ENCODE measurements at regions not wholly inside any gene's neighbourhood (a gene's known extent, or its start where the extent isn't known, plus 50 kb on each side); places are given as distances from the start of the nearest gene placed in this dataset.

DNA sequence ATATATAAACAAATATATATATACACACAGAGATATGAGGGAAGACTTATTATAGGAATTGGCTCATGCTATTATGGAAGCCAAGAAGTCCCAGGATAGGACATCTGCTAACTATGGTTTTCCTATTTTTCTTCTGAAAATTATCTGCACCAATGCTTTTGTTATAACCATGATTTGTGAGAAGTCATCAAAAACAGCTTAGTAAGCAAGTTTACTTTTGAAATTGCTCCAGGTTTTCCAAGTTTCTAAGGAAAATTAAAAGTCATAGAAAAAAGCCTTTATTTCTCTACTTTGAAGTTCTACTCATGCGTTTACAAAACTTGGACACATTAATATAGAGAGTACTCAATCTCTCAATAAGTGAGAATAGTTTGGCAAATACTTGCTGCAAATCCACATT lies 213.1 kb downstream of the TRAM1L1 start:
- Histone ChIP-seq H3K36me3 (ENCODE audit: control insufficient read depth in 1 of 2, insufficient read depth in 2 of 2, low read length in 2 of 2) (no peaks in the 10 kb centered on the region), H3K9me3 (ENCODE audit: control insufficient read depth in 1 of 2, low read length in 2 of 2) (no peaks in the 10 kb centered on the region), H3K27me3 (ENCODE audit: low read depth, low read length) (no peaks in the 10 kb centered on the region), H3K4me1 (ENCODE audit: control insufficient read depth in 1 of 2, insufficient read depth in 2 of 2, low read length in 2 of 2) (no peaks in the 10 kb centered on the region), H3K27ac (ENCODE audit: low read length) (no peak overlapping the region), H3K4me3 (ENCODE audit: low read depth in 1 of 2, low read length in 2 of 2) (no peak overlapping the region)

- no peaks in the 10 kb centered on the region for H3K27me3 ChIP-seq (ENCODE audit: low read depth, low read length)
- no peak overlapping the region for H3K27ac ChIP-seq (ENCODE audit: low read length)
- no peaks in the 10 kb centered on the region for H3K9me3 ChIP-seq (ENCODE audit: control insufficient read depth in 1 of 2, low read length in 2 of 2)
- no peaks in the 10 kb centered on the region for H3K36me3 ChIP-seq (ENCODE audit: control insufficient read depth in 1 of 2, insufficient read depth in 2 of 2, low read length in 2 of 2)
- H3K4me3 ChIP-seq (ENCODE audit: low read depth in 1 of 2, low read length in 2 of 2), result no peak overlapping the region
- H3K4me1 ChIP-seq (ENCODE audit: control insufficient read depth in 1 of 2, insufficient read depth in 2 of 2, low read length in 2 of 2), result no peaks in the 10 kb centered on the region
Observed at GRCh38 chr4:116870686-116871085, 214.7 kb downstream of the TRAM1L1 start.

DNA sequence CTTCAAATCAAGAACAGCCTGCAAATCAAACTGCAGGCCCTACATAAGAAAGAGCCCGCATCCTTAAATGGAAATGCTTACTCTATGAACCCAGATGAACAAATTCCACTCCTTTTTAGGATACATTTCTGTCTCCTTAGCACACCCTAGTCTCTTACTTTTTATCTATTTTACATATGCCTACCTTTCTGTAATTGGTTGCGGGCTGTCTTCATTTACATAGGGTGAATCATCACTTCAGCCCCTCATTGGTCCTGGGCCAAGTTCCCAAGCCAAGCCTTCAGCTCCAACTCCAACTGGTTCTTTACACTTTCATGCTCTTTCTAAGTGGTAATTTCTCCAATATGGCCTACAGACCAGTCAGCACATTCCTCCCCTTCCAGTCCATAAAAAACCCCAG lies 219.3 kb downstream of the TRAM1L1 start:
- Histone ChIP-seq H3K4me1 (ENCODE audit: control insufficient read depth in 1 of 2, insufficient read depth in 2 of 2, low read length in 2 of 2) (no peaks in the 10 kb centered on the region), H3K4me3 (ENCODE audit: low read depth in 1 of 2, low read length in 2 of 2) (no peak overlapping the region), H3K27me3 (ENCODE audit: low read depth, low read length) (no peaks in the 10 kb centered on the region), H3K36me3 (ENCODE audit: control insufficient read depth in 1 of 2, insufficient read depth in 2 of 2, low read length in 2 of 2) (no peaks in the 10 kb centered on the region), H3K9me3 (ENCODE audit: control insufficient read depth in 1 of 2, low read length in 2 of 2) (no peaks in the 10 kb centered on the region), H3K27ac (ENCODE audit: low read length) (no peak overlapping the region)

DNA sequence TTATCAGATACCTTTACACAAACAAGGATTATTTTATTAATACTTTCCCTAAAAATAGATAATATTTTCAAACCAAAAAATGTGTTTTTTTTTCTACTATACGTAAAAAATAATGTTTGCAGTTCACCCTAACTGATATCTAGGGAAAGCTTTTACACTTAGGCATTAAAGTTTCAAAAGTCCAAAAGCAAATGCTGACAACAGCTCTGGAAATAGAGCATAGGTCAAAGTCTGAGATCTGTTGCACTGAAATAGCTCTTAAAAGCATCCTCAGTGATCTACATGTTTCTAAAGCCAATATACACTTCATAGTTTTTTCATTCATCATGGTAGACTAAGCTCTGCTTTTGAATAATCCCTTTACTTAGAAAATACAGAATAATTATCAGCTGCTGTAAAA lies 222.8 kb downstream of the TRAM1L1 start:
- Histone ChIP-seq H3K27me3 (ENCODE audit: low read depth, low read length) (no peaks in the 10 kb centered on the region), H3K4me1 (ENCODE audit: control insufficient read depth in 1 of 2, insufficient read depth in 2 of 2, low read length in 2 of 2) (no peaks in the 10 kb centered on the region), H3K4me3 (ENCODE audit: low read depth in 1 of 2, low read length in 2 of 2) (no peak overlapping the region), H3K36me3 (ENCODE audit: control insufficient read depth in 1 of 2, insufficient read depth in 2 of 2, low read length in 2 of 2) (no peaks in the 10 kb centered on the region), H3K27ac (ENCODE audit: low read length) (no peak overlapping the region), H3K9me3 (ENCODE audit: control insufficient read depth in 1 of 2, low read length in 2 of 2) (no peaks in the 10 kb centered on the region)

- no peak overlapping the region for H3K4me3 ChIP-seq (ENCODE audit: low read depth in 1 of 2, low read length in 2 of 2)
Observed at GRCh38 chr4:116860891-116861290, 224.5 kb downstream of the TRAM1L1 start.

DNA sequence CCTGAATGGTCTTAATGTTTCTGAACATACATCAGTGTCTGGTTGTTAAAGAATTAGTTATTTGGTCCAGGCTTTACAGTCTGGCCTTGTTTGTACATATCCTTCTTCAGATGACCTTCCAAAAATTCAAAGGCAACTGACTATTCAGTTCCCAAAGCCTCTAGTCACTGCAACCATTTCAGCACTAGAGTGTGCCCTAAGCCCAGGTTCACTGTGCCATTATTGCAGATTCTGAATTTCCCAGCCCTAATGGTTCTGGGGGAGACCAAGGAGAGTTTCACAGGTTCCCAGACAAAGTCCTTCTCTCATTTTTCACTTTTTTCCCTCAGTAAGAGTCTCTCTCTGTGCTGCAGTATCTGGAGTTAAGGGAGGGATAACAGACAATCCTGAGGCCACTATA lies 235.8 kb downstream of the TRAM1L1 start:
- H3K9me3 ChIP-seq (ENCODE audit: control insufficient read depth in 1 of 2, low read length in 2 of 2), result no peaks in the 10 kb centered on the region

More at GRCh38 chr4:116860891-116861290, 224.5 kb downstream of the TRAM1L1 start:
- no peaks in the 10 kb centered on the region for H3K9me3 ChIP-seq (ENCODE audit: control insufficient read depth in 1 of 2, low read length in 2 of 2)
- no peak overlapping the region for H3K27ac ChIP-seq (ENCODE audit: low read length)
- no peaks in the 10 kb centered on the region for H3K27me3 ChIP-seq (ENCODE audit: low read depth, low read length)
- no peaks in the 10 kb centered on the region for H3K4me1 ChIP-seq (ENCODE audit: control insufficient read depth in 1 of 2, insufficient read depth in 2 of 2, low read length in 2 of 2)
- no peaks in the 10 kb centered on the region for H3K36me3 ChIP-seq (ENCODE audit: control insufficient read depth in 1 of 2, insufficient read depth in 2 of 2, low read length in 2 of 2)

DNA sequence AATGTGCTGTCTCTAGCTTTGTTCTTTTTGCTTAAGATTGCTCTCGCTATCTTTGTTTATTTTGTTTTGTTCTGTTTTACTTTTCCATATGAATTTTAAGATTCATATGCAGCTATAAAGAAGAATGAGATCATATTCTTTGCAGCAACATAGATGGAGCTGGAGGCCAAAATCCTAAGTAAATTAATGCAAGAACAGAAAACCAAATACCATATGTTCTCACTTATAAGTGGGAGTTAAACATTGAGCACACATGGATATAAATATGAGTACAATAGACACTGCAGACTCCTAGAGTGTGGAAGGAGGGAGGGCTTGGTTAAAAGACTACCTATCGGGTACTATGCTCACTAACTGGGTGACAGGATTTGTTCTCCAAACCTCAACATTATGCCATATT lies 237.8 kb downstream of the TRAM1L1 start:
- H3K4me3 ChIP-seq (ENCODE audit: low read depth in 1 of 2, low read length in 2 of 2), result no peak overlapping the region
- H3K4me1 ChIP-seq (ENCODE audit: control insufficient read depth in 1 of 2, insufficient read depth in 2 of 2, low read length in 2 of 2), result no peaks in the 10 kb centered on the region
- no peaks in the 10 kb centered on the region for H3K27me3 ChIP-seq (ENCODE audit: low read depth, low read length)
- no peaks in the 10 kb centered on the region for H3K9me3 ChIP-seq (ENCODE audit: control insufficient read depth in 1 of 2, low read length in 2 of 2)
- no peak overlapping the region for H3K27ac ChIP-seq (ENCODE audit: low read length)
- H3K36me3 ChIP-seq (ENCODE audit: control insufficient read depth in 1 of 2, insufficient read depth in 2 of 2, low read length in 2 of 2), result no peaks in the 10 kb centered on the region

More for the DNA sequence above, 235.8 kb downstream of the TRAM1L1 start:
- no peaks in the 10 kb centered on the region for H3K36me3 ChIP-seq (ENCODE audit: control insufficient read depth in 1 of 2, insufficient read depth in 2 of 2, low read length in 2 of 2)
- no peak overlapping the region for H3K27ac ChIP-seq (ENCODE audit: low read length)
- H3K4me1 ChIP-seq (ENCODE audit: control insufficient read depth in 1 of 2, insufficient read depth in 2 of 2, low read length in 2 of 2), result no peaks in the 10 kb centered on the region
- no peaks in the 10 kb centered on the region for H3K27me3 ChIP-seq (ENCODE audit: low read depth, low read length)
- H3K4me3 ChIP-seq (ENCODE audit: low read depth in 1 of 2, low read length in 2 of 2), result no peak overlapping the region

GRCh38 chr4:116839826-116840225 lies 245.6 kb downstream of the TRAM1L1 start:
- Histone ChIP-seq H3K4me1 (ENCODE audit: control insufficient read depth in 1 of 2, insufficient read depth in 2 of 2, low read length in 2 of 2) (no peaks in the 10 kb centered on the region), H3K4me3 (ENCODE audit: low read depth in 1 of 2, low read length in 2 of 2) (no peak overlapping the region), H3K36me3 (ENCODE audit: control insufficient read depth in 1 of 2, insufficient read depth in 2 of 2, low read length in 2 of 2) (no peaks in the 10 kb centered on the region), H3K27me3 (ENCODE audit: low read depth, low read length) (no peaks in the 10 kb centered on the region), H3K9me3 (ENCODE audit: control insufficient read depth in 1 of 2, low read length in 2 of 2) (no peaks in the 10 kb centered on the region), H3K27ac (ENCODE audit: low read length) (no peak overlapping the region)

GRCh38 chr4:116838609-116839008 lies 246.8 kb downstream of the TRAM1L1 start:
- Histone ChIP-seq H3K27me3 (ENCODE audit: low read depth, low read length) (no peaks in the 10 kb centered on the region), H3K4me3 (ENCODE audit: low read depth in 1 of 2, low read length in 2 of 2) (no peak overlapping the region), H3K36me3 (ENCODE audit: control insufficient read depth in 1 of 2, insufficient read depth in 2 of 2, low read length in 2 of 2) (no peaks in the 10 kb centered on the region), H3K27ac (ENCODE audit: low read length) (no peak overlapping the region), H3K9me3 (ENCODE audit: control insufficient read depth in 1 of 2, low read length in 2 of 2) (no peaks in the 10 kb centered on the region), H3K4me1 (ENCODE audit: control insufficient read depth in 1 of 2, insufficient read depth in 2 of 2, low read length in 2 of 2) (no peaks in the 10 kb centered on the region)

GRCh38 chr4:116829187-116829586 lies 256.2 kb downstream of the TRAM1L1 start:
- Histone ChIP-seq H3K4me1 (ENCODE audit: control insufficient read depth in 1 of 2, insufficient read depth in 2 of 2, low read length in 2 of 2) (no peaks in the 10 kb centered on the region), H3K9me3 (ENCODE audit: control insufficient read depth in 1 of 2, low read length in 2 of 2) (no peaks in the 10 kb centered on the region), H3K36me3 (ENCODE audit: control insufficient read depth in 1 of 2, insufficient read depth in 2 of 2, low read length in 2 of 2) (no peaks in the 10 kb centered on the region), H3K4me3 (ENCODE audit: low read depth in 1 of 2, low read length in 2 of 2) (no peak overlapping the region), H3K27me3 (ENCODE audit: low read depth, low read length) (no peaks in the 10 kb centered on the region), H3K27ac (ENCODE audit: low read length) (no peak overlapping the region)

DNA sequence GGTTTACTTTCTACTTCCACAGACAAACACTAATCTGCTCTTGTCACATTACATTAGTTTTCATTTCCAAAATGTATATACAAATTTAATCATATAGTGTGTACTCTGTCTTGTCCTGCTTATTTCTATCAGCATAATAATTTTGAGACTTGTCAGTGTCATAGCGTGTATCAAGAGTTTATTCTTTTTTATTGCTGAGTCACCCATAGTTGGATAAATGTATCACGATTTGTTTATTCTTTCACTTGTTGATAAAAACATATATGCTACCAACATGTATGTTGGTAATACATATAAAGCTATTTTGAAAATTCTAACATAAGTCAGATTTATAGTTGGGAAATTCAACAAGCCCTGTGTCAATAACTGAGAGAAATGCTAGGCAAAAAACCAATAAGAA lies 261.2 kb downstream of the TRAM1L1 start:
- Histone ChIP-seq H3K36me3 (ENCODE audit: control insufficient read depth in 1 of 2, insufficient read depth in 2 of 2, low read length in 2 of 2) (no peaks in the 10 kb centered on the region), H3K4me3 (ENCODE audit: low read depth in 1 of 2, low read length in 2 of 2) (no peak overlapping the region), H3K27ac (ENCODE audit: low read length) (no peak overlapping the region), H3K9me3 (ENCODE audit: control insufficient read depth in 1 of 2, low read length in 2 of 2) (no peaks in the 10 kb centered on the region), H3K4me1 (ENCODE audit: control insufficient read depth in 1 of 2, insufficient read depth in 2 of 2, low read length in 2 of 2) (no peaks in the 10 kb centered on the region), H3K27me3 (ENCODE audit: low read depth, low read length) (no peaks in the 10 kb centered on the region)

- H3K4me3 ChIP-seq (ENCODE audit: low read depth in 1 of 2, low read length in 2 of 2), result no peak overlapping the region
- no peaks in the 10 kb centered on the region for H3K36me3 ChIP-seq (ENCODE audit: control insufficient read depth in 1 of 2, insufficient read depth in 2 of 2, low read length in 2 of 2)
- H3K27me3 ChIP-seq (ENCODE audit: low read depth, low read length), result no peaks in the 10 kb centered on the region
- H3K9me3 ChIP-seq (ENCODE audit: control insufficient read depth in 1 of 2, low read length in 2 of 2), result no peaks in the 10 kb centered on the region
- no peaks in the 10 kb centered on the region for H3K4me1 ChIP-seq (ENCODE audit: control insufficient read depth in 1 of 2, insufficient read depth in 2 of 2, low read length in 2 of 2)
- H3K27ac ChIP-seq (ENCODE audit: low read length), result no peak overlapping the region
Observed at GRCh38 chr4:116811730-116812129, 273.6 kb downstream of the TRAM1L1 start.
